EL (cell line): ENCODE measurements at regions not wholly inside any gene's neighbourhood (a gene's known extent, or its start where the extent isn't known, plus 50 kb on each side); places are given as distances from the start of the nearest gene placed in this dataset.

Source experiments
- DNase-seq: peaks from one replicate; pipeline ENCODE4 v3.0.0-alpha.2; 2016

DNA sequence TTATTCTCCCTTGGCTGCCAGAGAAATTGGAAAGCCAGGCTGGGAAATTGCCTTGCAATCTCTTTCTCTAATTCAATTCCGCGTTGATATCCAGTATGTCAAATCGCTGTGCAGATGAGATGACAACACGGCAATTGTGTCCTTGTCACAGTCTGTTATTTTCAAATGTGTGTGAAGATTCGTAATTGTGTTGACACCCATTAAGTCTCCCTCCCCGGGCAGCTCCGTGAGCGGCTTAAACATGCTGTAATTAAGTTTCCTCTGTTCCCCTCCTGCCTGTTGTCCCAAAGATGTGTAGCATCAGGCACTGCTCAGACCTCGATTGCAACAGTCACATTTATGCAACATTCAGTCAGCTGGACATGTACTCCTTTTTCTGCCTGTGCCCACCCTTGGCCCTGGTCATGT lies 209.5 kb downstream of the LPIN1 start:
- no peak for DNase-seq

DNA sequence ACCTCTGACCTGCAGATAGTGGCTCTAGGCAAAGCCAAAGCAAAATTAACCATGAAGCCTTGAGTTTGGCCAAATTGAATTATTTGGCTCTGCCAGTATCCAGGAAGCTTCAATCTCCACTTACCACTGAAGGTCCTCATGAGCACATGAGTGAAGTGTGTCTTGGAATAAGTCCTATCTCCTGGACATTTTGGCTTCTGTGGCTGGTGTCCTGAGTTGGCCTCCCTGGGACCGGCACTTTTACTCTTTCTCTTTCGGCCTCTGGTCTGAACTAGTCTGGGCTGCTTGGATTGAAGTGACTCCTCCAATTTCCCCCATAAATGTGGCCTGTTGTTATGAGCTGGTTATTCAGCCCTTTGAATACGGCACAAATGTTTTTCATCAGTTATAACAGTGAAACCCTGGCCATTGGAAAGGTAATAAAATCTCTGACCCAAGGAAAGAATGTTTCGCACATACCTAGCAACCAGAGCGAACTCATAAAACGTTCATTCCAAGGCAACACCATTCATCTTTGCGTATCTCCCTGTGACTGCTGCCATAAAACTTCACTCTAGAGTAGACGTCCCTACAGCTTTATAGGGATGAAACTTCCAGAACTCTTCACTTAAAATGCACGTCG lies 216.4 kb downstream of the LPIN1 start:
- no peak for DNase-seq

DNA sequence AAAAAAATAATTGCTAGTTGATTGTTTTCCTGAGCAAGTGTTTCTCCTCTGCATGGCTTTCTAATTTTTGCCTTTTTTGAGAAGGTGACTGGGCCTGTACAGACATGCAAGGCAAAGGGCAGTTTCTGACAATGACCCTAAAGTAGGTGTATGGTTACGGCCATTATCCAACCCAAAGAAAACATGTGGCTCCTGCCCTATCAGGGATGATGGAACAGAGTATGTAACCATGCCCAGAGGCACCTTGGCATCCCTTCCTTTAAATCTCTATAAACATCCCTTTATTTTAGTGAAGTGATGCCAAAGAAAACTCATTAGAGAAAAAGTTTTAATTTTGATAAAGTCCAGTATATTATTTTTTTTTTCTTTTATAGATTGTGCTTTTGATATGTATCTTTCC lies 217.5 kb downstream of the LPIN1 start:
- DNase-seq = no peak

DNA sequence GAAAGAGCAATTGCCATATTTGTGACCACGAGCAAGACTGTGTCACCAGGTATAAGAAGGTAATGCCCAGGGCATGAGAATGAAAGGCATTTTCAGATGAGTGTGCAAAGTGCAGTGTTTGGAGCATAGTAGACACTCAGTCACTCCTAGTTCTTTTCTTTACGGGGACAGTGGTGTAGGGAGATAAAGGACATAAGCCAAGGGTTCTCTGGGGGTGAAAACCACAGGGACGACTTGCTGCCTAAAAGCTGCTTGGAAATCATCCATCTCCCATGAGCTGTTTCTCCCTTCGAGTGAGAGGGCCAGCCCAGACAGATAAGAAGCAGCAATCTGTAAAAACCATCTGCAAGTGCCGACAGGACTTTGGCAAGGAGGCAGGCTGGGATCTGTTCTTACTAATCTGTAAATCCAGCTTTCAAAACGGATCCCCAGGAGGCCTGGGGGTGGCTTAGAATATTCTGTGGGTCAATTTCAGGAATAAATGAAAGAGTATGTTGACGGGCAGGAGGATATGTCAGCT lies 221.6 kb downstream of the LPIN1 start:
- DNase-seq = peak; percentile 36

DNA sequence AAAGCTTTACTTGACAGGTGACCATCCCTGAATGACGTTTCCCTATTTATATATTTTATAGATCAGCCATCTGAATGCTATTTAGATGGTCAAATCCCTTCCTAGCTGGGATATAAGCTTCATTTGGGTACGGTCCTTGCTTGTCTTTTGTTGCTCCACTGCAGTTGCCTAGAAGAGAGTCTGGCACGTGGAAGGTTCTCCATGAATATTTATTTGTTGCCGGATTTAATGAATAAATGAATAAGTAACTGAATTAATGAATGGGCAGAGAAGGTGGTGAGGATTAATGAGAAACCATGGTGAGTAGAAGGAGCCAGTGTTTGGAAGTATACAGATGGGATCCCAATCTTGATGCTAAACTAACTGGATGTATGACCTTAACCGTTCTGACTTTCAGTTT lies 222.1 kb downstream of the LPIN1 start:
- DNase-seq = no peak

DNA sequence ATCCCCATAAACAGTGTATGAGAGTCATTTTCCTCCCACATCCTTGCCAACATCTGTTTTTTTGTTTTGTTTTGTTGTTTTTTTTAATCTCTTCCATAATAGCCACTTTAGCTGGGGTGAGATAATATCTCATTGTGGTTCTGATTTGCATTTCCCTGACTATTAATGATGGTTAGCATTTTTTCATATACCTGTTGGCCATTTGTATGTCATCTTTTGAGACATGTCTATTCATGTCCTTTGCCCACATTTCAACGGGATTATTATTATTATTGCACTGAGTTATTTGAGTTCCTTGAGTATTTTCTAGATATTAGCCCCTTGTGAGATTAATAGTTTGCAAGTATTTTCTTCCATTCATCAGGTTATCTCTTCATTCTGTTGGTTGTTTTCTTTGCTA lies 223.3 kb downstream of the LPIN1 start:
- DNase-seq = no peak

DNA sequence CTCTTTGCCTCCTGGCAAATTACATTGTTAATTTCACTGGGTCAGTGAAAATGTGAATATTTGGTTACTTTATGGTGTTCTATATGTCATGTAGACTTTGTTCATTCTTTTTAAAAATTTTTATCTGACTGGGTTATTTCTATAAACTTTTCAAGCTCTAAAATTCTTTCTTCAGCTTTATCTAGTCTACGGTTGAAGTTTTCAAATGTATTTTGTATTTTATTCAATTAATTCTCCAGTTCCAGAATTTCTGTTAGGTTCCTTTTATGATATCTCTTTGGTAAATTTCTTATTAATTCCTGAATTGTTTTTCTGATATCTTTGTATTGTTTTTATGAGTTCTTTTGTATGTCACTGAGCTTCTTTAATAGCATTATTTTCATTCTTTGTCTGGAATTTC lies 228.1 kb downstream of the LPIN1 start:
- DNase-seq = no peak

DNA sequence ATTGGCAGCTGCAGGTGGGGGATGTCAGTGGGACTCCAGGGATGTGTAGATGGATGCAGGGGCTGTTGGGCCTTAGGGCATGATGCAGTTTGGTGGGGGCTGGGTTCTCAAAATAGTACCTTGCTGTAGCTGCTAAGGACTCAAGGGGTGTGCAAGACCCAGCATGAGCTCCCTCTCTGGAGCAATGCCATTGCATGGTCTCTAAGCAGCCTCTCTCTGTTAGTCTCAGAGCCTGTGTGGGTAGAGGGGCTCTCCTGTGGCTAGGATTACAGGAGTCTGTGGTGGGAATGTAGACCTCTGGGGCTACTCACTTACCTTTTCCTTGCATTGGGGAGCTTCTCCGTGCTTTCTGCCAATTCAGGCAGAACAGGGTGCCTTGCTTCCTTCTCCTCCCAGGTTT lies 228.9 kb downstream of the LPIN1 start:
- no peak for DNase-seq

DNA sequence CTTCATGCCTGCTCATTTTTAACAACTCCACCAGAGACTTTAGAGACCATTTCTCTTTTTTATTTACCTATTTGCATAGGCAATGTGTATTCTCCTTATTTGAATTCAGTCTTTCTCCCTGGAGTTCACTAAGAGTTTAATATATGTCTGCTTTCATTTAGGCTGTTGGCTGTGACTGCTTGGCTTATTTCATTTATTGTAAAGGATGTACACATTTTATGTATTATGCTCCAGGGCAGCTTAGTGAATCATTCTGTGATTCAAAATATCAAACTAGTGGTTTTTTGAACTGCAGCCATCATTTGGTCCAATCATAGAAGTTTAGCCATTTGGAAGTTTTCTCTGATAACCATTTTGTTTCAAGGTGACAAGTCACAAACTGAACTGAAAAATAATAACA lies 229.6 kb downstream of the LPIN1 start:
- DNase-seq = no peak

DNA sequence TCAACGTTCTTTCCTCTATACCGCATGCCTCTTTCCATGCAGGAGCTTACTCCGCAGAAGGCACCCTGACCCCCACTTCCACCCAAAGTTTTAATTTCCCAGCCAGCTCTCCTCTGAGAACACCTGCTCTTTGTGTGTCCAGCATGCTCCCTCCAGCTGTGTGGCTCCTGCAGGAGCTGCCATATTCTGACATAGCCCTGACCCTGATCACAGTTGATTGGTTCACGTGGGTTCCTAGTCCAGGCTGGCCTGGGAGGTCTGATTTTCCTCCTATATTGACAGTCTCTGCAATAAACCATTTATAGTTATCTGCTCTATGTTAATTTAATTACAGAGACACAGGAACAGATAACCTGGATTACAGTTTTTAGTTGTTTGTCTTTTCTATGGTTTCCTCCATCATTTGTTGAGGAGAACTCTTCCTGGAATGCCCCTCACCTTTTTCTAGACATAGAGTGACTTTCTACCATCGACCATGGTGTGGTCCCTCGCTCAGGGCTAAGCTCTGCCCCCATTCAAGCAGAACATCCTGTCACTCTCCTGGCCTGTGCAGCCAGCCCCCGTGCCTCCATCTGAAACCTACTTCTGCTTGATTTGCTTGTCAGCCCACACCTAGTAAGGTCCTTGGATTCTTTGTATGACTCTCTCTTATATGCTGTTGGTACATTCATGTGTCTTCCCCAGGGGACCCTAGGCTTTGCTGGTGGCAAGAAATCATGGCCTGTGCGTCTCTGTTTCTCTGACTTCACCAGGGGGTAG lies 231.5 kb downstream of the LPIN1 start:
- DNase-seq = no peak

DNA sequence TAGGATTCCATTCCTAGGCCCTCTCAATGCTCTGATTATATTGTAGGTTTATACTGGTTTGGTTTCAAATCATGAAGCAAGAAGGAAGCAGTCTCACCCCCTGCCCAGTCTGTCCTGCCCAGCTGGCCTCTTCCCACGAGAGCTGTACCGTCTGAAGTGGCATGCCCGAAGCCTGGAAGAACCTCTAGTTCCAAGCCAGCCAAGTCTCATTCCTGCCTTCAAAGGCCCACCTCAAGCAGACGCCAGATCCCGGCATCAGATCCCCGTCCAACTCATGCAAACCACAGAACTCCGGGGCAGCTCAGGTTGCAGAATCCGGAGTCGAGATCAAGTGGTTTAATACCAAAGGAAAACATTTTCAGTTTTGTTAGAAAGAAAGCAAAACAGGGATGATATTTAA lies 234.4 kb downstream of the LPIN1 start:
- DNase-seq = no peak

DNA sequence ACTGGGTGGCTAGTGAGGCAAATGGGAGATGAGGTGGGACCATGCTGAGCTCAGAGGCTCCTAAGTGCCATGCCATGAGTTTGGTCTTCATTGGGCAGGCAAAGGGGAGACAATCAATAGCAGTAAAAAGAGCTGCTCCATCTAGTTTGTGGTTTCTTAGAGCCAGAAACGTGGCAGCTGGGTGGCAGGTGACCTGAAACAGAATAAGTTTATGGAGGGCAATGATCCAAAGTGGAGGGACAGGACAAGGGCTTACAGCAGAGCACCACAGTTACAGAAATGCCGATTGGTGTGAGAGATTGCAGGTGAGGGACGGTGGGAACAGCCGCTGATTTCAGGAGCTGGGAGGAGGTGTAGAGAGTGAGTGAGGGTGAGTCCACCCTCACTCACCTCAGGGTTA lies 237.0 kb downstream of the LPIN1 start:
- no peak for DNase-seq

DNA sequence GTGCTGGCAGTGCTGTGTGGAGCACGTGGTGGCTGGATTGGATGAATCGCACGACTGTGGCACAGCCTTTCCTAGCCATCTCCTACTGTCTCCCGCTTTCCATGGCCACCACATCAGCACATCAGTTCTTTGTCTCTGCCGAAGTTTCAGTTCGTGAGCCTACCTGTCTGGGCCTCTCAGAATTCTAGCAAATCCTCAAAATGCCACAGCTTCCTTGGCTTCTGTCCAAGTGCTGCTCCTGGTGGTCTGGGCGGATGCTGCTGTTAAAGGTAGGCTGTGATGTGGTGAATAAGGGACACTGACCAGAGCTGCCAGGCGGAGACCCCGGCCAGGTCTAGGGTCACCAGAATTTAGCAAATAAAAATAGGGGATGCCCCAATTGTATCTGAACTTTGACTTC lies 237.4 kb downstream of the LPIN1 start:
- DNase-seq = no peak

DNA sequence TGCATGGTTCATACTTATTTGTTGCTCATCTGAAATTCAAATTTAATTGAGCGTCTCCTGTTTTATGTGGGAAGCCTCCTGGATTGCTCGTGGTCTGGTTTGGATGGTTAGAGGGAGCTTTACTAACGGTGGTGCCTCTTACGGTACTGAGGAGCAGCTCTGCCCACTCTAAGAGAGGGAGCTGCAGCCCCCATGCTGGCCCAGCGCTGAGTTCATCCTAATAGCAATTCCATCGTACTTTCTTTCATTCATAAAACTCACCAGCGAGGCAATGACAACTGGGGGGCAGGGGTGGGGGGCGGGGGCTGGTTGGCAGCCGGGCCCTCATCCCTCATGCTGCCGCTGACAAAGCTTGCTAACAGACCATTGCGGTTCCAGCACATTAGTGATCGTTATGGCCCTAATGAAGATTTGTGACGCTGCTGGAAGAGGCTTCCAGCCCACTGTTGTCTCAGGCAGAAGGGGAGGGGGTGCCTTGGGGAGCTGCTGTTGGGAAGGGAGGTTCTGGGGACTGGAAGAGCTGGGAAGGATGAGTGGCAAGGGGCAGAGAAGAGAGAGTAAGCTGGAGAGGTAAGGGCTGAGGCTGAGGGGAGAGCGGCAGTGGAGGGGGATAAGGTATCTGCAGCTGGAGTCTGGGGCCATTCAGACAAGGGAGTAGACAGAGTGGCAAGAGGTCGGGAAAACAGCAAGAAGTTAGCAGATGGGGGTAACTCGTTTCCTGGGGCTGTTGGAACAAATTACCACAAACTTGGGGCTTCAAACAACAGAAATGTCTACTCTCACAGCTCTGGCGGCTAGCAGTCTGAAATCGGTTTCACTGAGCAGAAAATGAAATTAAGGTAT lies 238.1 kb downstream of the LPIN1 start:
- DNase-seq = no peak

DNA sequence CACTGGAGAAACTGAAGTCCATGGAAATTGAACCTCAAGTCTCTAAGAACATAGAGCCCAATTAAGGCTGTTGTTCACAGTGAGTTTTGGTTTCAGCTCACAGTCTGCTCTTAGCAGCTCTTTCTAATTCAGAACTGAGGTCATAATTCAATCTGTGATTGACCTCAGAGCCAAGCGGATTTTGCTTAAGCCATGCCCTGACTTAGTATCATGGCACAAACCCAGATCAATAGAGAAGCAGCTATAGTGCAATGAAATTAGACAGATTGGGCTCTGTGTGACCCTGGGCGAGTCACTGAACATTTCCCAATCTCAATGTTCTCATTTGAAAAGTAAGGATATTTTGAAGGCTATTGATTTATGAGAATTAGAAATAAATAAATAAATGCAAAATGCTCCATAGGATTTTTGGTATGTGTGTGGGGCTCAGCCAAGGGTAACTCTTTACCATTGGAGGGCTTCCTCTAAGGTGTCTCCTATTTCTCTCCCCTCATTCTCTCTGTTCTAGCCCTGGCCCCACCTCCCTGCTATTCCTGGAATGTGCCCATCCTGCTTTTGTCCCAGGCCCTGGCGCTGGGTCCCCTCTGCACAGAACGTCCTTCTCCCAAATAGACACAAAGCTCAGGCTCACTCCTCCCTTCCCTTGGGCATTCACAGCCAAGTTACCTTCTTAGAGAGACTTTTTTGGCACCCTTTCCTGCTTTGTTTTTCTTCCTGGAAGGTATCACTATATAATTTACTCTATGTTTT lies 239.6 kb downstream of the LPIN1 start:
- no peak for DNase-seq

DNA sequence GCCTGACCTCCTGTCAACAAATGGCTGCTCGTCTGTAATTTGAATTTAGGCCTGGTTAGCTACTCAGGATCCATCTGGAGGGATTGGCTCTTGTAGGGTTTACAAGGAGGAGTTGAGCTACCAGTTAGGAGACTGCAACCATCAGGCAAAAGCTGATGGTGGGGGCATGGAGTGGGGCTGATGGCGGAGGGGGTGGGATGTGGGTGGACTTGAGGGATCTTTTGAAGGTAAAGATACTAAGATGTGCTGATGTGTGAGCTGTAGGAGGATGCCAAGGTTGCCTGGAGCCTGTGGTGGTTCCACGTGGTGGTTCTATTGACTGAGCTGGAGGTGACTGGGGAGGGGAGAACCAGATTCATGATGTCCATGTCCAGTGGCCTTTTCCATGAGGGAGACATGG lies 240.7 kb downstream of the LPIN1 start:
- no peak for DNase-seq

DNA sequence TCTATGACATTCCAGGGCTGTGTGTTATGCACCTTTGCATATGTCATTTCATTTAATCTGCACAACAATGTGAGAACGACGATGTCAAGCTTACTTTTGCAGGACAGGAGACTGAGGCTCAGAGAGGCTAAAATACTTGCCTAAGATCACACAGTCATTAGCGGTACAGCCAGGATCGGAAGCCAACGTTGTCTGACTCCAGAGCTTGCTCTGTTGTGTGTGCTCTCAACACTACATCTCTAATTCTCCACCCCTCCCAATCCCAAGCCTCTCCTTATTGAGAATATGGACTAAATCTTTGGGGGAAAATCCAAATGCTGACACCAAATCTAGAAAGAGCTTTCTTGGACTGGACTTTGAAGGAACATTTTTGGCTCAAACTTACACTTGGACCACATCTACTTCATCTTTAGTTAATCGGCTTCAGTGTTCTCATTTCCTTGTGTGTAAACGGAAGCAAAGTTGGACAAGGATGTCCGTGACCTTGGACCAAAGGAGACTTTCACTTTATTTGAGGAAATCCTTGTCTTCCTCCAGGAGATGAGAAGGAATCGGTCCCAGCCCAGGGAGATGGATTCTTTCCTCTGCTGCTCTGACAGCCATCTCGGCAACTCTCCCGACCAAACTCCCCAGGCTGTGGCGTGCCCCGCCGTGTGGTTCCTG lies 242.4 kb downstream of the LPIN1 start:
- no peak for DNase-seq

DNA sequence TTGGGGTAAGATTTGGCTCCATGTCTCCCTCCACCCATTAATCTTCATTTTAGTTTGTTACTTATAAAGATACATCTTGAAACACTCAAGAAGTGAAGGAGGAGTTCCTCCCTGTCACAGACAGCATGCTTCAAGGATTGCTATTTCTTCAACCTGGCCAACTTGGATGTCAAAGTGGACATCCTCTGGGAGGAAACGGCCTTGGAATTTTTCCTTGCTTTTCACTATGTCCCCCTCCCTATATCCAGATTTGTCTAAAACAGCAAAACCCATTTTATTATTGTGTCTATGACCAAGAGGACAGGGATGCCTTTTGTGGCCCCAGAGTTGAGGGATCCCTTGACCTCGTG lies 242.9 kb downstream of the LPIN1 start:
- no peak for DNase-seq

DNA sequence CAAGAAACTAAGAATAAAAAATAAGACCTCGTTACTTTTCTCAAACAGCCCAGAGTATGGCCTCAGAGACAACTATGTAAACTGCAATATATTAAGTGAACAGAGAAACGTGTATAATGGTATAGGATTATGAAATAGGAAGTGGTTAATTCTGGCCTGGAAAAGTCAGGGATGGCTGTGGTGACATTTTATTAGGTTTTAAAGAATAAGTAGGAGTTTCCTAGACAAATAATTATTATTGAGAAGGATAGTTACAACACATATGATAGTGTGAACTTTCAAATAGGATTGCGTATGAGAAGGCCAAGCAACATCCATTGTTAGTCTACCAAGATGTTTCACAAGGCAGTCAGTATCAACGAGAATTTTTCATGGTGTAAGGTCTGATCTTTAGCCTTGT lies 244.1 kb downstream of the LPIN1 start:
- no peak for DNase-seq

DNA sequence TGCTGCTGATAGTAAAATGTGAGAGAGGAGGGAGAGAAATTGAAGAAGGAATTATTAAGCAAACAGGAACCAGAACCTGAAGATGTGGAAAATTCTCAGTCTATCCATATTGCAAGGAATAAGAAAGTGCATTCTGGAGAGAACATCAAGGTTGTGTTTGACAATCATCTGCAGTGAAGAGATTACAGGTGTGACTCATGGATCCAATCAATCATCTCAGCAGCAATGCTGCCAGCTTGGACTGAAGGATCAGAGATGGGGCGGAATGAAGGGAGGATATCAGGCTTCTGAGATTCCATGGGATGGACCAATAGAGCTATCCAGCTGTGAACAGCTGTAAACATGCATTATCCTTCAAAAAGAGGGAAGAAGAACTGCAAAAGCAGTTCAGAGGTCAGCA lies 247.3 kb downstream of the LPIN1 start:
- DNase-seq = no peak

DNA sequence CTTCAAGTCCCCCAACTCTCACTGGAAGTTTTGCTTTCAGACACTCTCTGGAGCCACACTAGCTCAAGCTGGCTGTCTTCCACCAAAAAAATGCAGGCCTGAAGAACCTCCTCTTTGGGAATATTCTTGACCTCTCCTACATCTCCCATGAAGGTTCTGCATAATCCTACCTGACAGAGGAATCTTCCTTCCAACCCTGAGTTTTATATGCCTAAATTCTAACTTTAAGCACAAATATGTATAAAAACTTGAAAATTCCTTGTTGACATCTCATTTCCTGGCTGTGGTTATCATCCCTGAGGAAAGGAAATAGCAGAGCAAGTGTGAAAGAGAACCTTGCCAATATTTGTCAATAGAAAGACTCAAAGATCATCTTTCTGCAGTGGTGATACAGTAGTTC lies 249.0 kb downstream of the LPIN1 start:
- peak; percentile 68 for DNase-seq

DNA sequence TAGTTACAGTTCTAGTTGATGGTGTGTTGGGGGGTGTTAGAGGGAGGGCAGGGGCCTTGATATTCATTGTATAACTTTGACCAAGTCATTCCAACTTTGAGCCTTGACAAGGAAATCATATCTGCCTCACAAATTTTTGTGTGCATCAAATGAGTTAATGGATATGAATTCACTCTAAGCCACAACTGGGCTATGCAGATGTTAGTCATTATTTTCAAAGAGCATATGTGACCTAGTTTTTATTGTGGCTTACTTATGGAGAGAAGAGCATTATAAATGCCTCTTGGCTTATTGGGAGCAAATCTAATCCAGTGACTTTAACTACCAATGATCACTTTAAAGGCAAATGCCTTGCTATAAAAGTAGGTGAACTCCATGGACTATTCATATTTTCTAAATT lies 250.2 kb downstream of the LPIN1 start:
- DNase-seq = peak; percentile 74

DNA sequence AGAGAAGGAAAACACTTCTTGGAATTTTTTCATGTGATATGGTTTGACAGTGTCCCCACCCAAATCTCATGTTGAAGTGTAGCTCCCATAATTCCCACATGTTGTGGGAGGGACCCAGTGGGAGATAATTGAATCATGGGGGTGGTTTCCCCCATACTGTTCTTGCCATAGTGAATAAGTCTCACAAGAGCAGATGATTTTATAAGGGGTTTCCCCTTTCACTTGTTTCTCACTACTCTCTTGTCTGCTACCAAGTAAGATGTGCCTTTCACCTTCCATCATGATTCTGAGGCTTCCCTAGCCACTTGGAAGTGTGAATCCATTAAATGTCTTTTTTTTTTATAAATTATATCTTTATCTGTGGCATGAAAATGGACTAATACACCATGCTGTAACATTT lies 250.7 kb downstream of the LPIN1 start:
- no peak for DNase-seq
